Heart left ventricle (tissue), 16 donors: ENCODE measurements at regions not wholly inside any gene's neighbourhood (a gene's known extent, or its start where the extent isn't known, plus 50 kb on each side); places are given as distances from the start of the nearest gene placed in this dataset.

Experiments
- ATAC-seq, 4 donors: fragments of 200-7000 bp; cut with Tn5 transposase; one replicate each; pipeline ENCODE4 v1.9.1; 2020 to 2022; ENCODE audit warnings: moderate library complexity in 4 of 4, mild to moderate bottlenecking in 3 of 4, moderate number of reproducible peaks in 1 of 4
- DNase-seq, 5 donors: peaks; one replicate each; pipeline ENCODE4 v3.0.0-alpha.2; 2020
- H3K27ac ChIP-seq, 12 donors: fragments of 200-600 bp; sonication (generic) in 4 of 12; one replicate each; pipeline versions ENCODE4 v1.5.0 to v1.8.0; 2016 to 2022; ENCODE audit warnings: mild to moderate bottlenecking in 2 of 12
- H3K27me3 ChIP-seq, 9 donors: fragments of 200-600 bp; sonication (generic) in 2 of 9; one replicate each; pipeline versions ENCODE4 v1.5.1 to v1.8.0; 2016 to 2022; ENCODE audit warnings: mild to moderate bottlenecking in 3 of 9
- H3K36me3 ChIP-seq, 9 donors: fragments of 200-600 bp; sonication (generic) in 2 of 9; one replicate each; pipeline versions ENCODE4 v1.5.0 to v1.8.0; 2018 to 2022; ENCODE audit warnings: mild to moderate bottlenecking in 2 of 9
- H3K4me1 ChIP-seq, 12 donors: fragments of 200-600 bp; sonication (generic) in 4 of 12; one replicate each; pipeline versions ENCODE4 v1.5.0 to v1.8.0; 2016 to 2022; ENCODE audit warnings: mild to moderate bottlenecking in 3 of 12
- H3K4me3 ChIP-seq, 12 donors: fragments of 200-600 bp; sonication (generic) in 4 of 12; one replicate each; pipeline versions ENCODE4 v1.5.0 to v1.8.0; 2017 to 2022; ENCODE audit warnings: mild to moderate bottlenecking in 9 of 12, moderate library complexity in 4 of 12
- H3K9me3 ChIP-seq, 12 donors: fragments of 200-600 bp; sonication (generic) in 4 of 12; one replicate each; pipeline versions ENCODE4 v1.5.0 to v1.8.0; 2016 to 2022; ENCODE audit warnings: mild to moderate bottlenecking in 1 of 12
- POLR2A ChIP-seq, 2 donors: fragments of 450-650 bp; IDR thresholded peaks; one replicate each; pipeline ENCODE4 v1.6.1; 2017; ENCODE audit warnings: antibody characterized with exemption in 2 of 2, mild to moderate bottlenecking in 2 of 2, moderate library complexity in 2 of 2
- WGBS, 4 donors: extraction: QIAGEN DNeasy Blood & Tissue Kit in 2 of 4; methylation state at CpG; one replicate each; pipeline versions ENCODE4 v1.1.5 to v1.1.7; 2013 to 2018; 5-methylcytosine and 5-hydroxymethylcytosine counted together
- intact Hi-C, 10 donors: fragments of 100-400 bp; cut with DNase I; formaldehyde crosslinking; loops; one replicate each; pipeline versions ENCODE4 v1.11.1 to v1.14.2; 2022
- TF ChIP-seq, protein P1 (sequence below), 12 donors: fragments of 200-600 bp; sonication (generic) in 4 of 12; IDR thresholded peaks; one replicate each; pipeline versions ENCODE4 v1.5.0 to v1.8.0; 2018 to 2022; ENCODE audit warnings: antibody characterized with exemption in 12 of 12, mild to moderate bottlenecking in 5 of 12
- donor health status: ischemic (EF 13 %, LVEDD 7.1; RV severe dilation, severe dysfunction).
- donor health status: healthy with polysubstance abuse.
- donor health status: DM: no; HTN: yes; CAD: no.
- donor health status: DM: no; HTN: no; CAD: no.
- donor health status: ischemic (EF 25% LVEDD 6.9; RV normal size, moderate dysfunction).
- donor health status: ischemic (EF 25% LVEDD 5.7; RV mildly dilated, moderate dysfunction).
- donor health status: healthy.
- donor health status: DM: yes; HTN: yes; CAD: no.
- donor health status: ischemic (EF 35%, LVEDD 5.7; RV mildly dilated, moderate dysfunction).
- donor health status: nonischemic (EF 11% LVEDD 7.7; RV severe dilation, severe dysfunction).
- donor health status: DM: yes; HTN: yes; CAD: no.
- donor health status: PGD.
- donor health status: ischemic (EF 29% LVEDD 5.4; RV normal size, mild dysfunction).
- donor health status: nonischemic (EF 23%, LVEDD 6.1; RV moderate dilation, normal function).

DNA sequence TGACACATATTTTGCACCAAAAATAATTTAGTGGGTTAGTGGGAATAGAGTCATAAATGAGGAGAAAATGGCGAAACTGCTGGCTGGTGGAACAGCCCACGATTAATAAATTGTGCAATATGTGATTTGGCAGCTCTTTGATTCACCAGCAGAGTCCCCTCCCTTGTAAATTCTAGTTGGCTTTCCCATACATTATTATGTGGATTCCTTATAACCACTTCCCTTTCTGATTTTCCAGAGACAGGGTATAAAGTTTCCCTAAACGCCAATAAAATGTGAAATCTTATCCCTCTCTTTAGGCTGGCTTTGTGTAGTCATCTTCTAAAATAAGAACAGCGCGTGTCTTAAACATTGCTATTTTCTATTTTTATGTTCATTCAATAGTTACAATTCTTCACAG lies 149.4 kb upstream of the FERD3L start:
- Histone ChIP-seq H3K27ac (no peak overlapping the region), H3K36me3 (no peaks in the 10 kb centered on the region), H3K27me3 (no peaks in the 10 kb centered on the region), H3K4me1 (no peaks in the 10 kb centered on the region), H3K4me3 (no peak overlapping the region), H3K9me3 (no peaks in the 10 kb centered on the region)
- intact Hi-C loops, result no loop called here
- WGBS, 4 donors, result 69 to 84% (median 79%) methylated on average over 5 of the region's 5 CpGs
- no peak for TF ChIP-seq POLR2A (IDR thresholded peaks at IDR 0.05)
- TF ChIP-seq, protein P1, sequence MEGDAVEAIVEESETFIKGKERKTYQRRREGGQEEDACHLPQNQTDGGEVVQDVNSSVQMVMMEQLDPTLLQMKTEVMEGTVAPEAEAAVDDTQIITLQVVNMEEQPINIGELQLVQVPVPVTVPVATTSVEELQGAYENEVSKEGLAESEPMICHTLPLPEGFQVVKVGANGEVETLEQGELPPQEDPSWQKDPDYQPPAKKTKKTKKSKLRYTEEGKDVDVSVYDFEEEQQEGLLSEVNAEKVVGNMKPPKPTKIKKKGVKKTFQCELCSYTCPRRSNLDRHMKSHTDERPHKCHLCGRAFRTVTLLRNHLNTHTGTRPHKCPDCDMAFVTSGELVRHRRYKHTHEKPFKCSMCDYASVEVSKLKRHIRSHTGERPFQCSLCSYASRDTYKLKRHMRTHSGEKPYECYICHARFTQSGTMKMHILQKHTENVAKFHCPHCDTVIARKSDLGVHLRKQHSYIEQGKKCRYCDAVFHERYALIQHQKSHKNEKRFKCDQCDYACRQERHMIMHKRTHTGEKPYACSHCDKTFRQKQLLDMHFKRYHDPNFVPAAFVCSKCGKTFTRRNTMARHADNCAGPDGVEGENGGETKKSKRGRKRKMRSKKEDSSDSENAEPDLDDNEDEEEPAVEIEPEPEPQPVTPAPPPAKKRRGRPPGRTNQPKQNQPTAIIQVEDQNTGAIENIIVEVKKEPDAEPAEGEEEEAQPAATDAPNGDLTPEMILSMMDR (IDR thresholded peaks at IDR 0.05), result no peak
- ATAC-seq (no peak), DNase-seq (no peak)

DNA sequence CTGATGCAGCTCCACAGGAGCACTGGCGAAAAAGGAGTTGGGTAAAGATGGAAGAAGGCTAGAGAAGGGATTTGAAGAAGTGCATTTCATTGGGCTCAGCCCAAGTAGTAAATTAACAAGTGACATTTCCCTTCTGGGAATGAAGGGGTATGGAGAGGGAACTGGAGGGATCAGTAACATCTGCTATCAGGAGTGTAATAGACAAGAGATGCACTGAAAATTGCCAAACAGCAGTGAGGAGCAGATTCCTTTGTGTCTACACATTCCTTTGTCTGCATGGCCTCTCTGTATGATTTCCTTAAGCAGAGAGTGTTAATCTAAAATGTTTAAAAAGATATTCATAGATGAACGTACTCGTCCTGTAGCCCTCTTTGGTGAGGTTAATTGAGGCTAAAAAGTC lies 148.2 kb upstream of the FERD3L start:
- Histone ChIP-seq H3K4me1 (no peaks in the 10 kb centered on the region), H3K27ac (no peak overlapping the region), H3K36me3 (no peaks in the 10 kb centered on the region), H3K27me3 (no peaks in the 10 kb centered on the region), H3K4me3 (no peak overlapping the region), H3K9me3 (no peaks in the 10 kb centered on the region)
- ATAC-seq, result no peak
- intact Hi-C loops, result no loop called here
- 67 to 75% (median 71%) methylated on average over 3 of the region's 3 CpGs for WGBS, 4 donors
- no peak for TF ChIP-seq POLR2A (IDR thresholded peaks at IDR 0.05)
- TF ChIP-seq, protein P1 (IDR thresholded peaks at IDR 0.05), result no peak
- DNase-seq, result no peak

DNA sequence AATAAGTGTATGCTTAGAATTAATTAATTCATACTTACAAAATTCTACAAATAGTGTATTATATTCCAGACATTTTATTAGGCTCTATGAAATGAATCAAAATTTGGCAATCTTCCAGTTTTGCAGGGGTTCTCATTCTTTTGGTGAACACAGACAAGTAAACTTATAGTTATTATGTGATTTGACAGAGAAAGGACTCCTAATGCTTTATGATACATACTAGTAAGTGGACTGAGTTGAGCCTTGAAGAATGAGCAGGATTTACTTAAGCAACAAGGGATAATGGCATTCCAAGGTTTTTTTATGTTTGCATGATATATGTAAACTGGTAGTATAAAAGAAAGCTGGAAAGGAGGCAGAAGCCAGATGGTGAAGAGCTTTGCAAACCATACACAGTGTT lies 145.7 kb upstream of the FERD3L start:
- Histone ChIP-seq H3K27ac (no peak overlapping the region), H3K36me3 (no peaks in the 10 kb centered on the region), H3K4me3 (no peak overlapping the region), H3K4me1 (no peaks in the 10 kb centered on the region), H3K9me3 (no peaks in the 10 kb centered on the region), H3K27me3 (no peaks in the 10 kb centered on the region)
- no peak for DNase-seq
- intact Hi-C loops, result no loop called here
- TF ChIP-seq POLR2A (IDR thresholded peaks at IDR 0.05), result no peak
- TF ChIP-seq, protein P1 (IDR thresholded peaks at IDR 0.05), result no peak
- no peak for ATAC-seq

DNA sequence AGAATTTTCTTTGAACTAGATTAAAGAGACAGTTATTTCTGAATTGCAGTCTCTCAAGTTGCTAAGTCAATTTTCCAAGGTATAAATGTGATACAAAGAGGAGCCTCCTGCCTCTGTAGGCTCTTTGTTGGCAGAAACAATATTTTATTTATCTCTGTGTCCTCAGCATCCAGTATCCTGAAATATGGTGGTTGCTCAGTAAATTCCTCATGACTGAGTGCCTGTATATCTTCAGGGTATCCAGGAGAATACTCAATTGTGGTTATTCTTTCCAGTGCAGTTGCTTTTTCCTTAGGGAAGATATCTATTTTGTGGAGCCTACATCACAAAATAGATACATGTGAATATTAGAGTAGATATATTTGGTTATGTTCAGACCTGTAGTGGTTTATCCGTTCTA lies 144.8 kb upstream of the FERD3L start:
- intact Hi-C loops, result no loop called here
- ATAC-seq (no peak), DNase-seq (no peak)
- no peaks in the 10 kb centered on the region for H3K36me3 ChIP-seq
- no peaks in the 10 kb centered on the region for H3K9me3 ChIP-seq
- no peaks in the 10 kb centered on the region for H3K4me1 ChIP-seq
- H3K27ac ChIP-seq, result no peak overlapping the region
- no peak overlapping the region for H3K4me3 ChIP-seq
- 80 to 97% (median 92%) methylated on average over 1 of the region's 1 CpG for WGBS, 4 donors
- TF ChIP-seq POLR2A (IDR thresholded peaks at IDR 0.05), result no peak
- TF ChIP-seq, protein P1 (IDR thresholded peaks at IDR 0.05), result no peak
- no peaks in the 10 kb centered on the region for H3K27me3 ChIP-seq
